Endodermal cell (in vitro differentiated cells): ENCODE measurements at regions not wholly inside any gene's neighbourhood (a gene's known extent, or its start where the extent isn't known, plus 50 kb on each side); places are given as distances from the start of the nearest gene placed in this dataset.

Experiments
- DNase-seq: peaks from one replicate; pipeline ENCODE4 v3.0.0-alpha.2; 2017
- H3K27ac ChIP-seq: 2 replicates; pipeline ENCODE4 v1.5.1; 2013; ENCODE audit warnings: mild to moderate bottlenecking, low read depth, low read length, moderate library complexity
- H3K27me3 ChIP-seq: 2 replicates; pipeline ENCODE4 v1.6.1; 2013; ENCODE audit warnings: mild to moderate bottlenecking, low read length, moderate library complexity; ENCODE audit not compliant: insufficient read depth, control insufficient read depth, poor library complexity, severe bottlenecking
- H3K36me3 ChIP-seq: 2 replicates; pipeline ENCODE4 v1.7.0; 2013; ENCODE audit warnings: mild to moderate bottlenecking, low read length, moderate library complexity; ENCODE audit not compliant: control insufficient read depth, insufficient read depth
- H3K4me1 ChIP-seq: one replicate; pipeline ENCODE4 v1.7.0; 2013; ENCODE audit warnings: low read length; ENCODE audit not compliant: control insufficient read depth, insufficient read depth
- H3K4me3 ChIP-seq: 2 replicates; pipeline ENCODE4 v1.5.1; 2013; ENCODE audit warnings: mild to moderate bottlenecking, low read length, moderate library complexity
- H3K9ac ChIP-seq: 2 replicates; pipeline ENCODE4 v1.6.1; 2013; ENCODE audit warnings: mild to moderate bottlenecking, low read length, moderate library complexity; ENCODE audit not compliant: poor library complexity, severe bottlenecking; ENCODE audit errors: extremely low read depth
- H3K9me3 ChIP-seq: 2 replicates; pipeline ENCODE4 v1.6.1; 2013; ENCODE audit warnings: mild to moderate bottlenecking, low read length, moderate library complexity; ENCODE audit not compliant: control insufficient read depth
- H3K27ac Mint-ChIP-seq: 2 replicates; pipeline ENCODE4 v1.8.0; 2020; ENCODE audit warnings: mixed read lengths
- H3K27me3 Mint-ChIP-seq: 2 replicates; pipeline ENCODE4 v1.8.0; 2021; ENCODE audit warnings: mild to moderate bottlenecking, mixed read lengths; ENCODE audit not compliant: insufficient read depth
- H3K36me3 Mint-ChIP-seq: 2 replicates; pipeline ENCODE4 v1.8.0; 2020; ENCODE audit warnings: low read depth, mixed read lengths
- H3K4me1 Mint-ChIP-seq: 2 replicates; pipeline ENCODE4 v1.8.0; 2020; ENCODE audit warnings: mixed read lengths
- H3K4me3 Mint-ChIP-seq: 2 replicates; pipeline ENCODE4 v1.8.0; 2020; ENCODE audit warnings: mild to moderate bottlenecking, moderate library complexity, mixed read lengths
- H3K9me3 Mint-ChIP-seq: 2 replicates; pipeline ENCODE4 v1.8.0; 2020; ENCODE audit warnings: mild to moderate bottlenecking, mixed read lengths
- WGBS, 2 experiments: methylation state at CpG; one replicate each; pipeline versions ENCODE4 v1.1.5 to v1.1.7; 2013; ENCODE audit warnings: missing lambda C conversion rate in 2 of 2, mixed read lengths in 1 of 2; ENCODE audit not compliant: insufficient coverage in 1 of 2, insufficient read length in 1 of 2; 5-methylcytosine and 5-hydroxymethylcytosine counted together
- TF ChIP-seq, protein P1 (sequence below): fragments of 200-600 bp; sonication (generic); conservative IDR thresholded peaks from 2 replicates; pipeline ENCODE4 v1.5.0; 2021; ENCODE audit warnings: antibody characterized with exemption, mild to moderate bottlenecking

GRCh38 chr13:80865329-80865728 is 524.4 kb upstream of the SPRY2 start:
- H3K36me3 ChIP-seq: no peaks in the 10 kb centered on the region
- H3K9me3 ChIP-seq: no peaks in the 10 kb centered on the region
- no peak for DNase-seq
- H3K9me3 Mint-ChIP-seq: peaks cover 3% of the 10 kb centered on the region
- no peak overlapping the region for H3K4me3 Mint-ChIP-seq
- H3K4me1 Mint-ChIP-seq: no peaks in the 10 kb centered on the region
- H3K36me3 Mint-ChIP-seq: no peaks in the 10 kb centered on the region
- H3K27me3 ChIP-seq: no peaks in the 10 kb centered on the region
- H3K4me3 ChIP-seq: no peak overlapping the region
- no CpG with 5 or more reads among the region's 1 CpG for WGBS, 2 experiments
- TF ChIP-seq, protein P1, sequence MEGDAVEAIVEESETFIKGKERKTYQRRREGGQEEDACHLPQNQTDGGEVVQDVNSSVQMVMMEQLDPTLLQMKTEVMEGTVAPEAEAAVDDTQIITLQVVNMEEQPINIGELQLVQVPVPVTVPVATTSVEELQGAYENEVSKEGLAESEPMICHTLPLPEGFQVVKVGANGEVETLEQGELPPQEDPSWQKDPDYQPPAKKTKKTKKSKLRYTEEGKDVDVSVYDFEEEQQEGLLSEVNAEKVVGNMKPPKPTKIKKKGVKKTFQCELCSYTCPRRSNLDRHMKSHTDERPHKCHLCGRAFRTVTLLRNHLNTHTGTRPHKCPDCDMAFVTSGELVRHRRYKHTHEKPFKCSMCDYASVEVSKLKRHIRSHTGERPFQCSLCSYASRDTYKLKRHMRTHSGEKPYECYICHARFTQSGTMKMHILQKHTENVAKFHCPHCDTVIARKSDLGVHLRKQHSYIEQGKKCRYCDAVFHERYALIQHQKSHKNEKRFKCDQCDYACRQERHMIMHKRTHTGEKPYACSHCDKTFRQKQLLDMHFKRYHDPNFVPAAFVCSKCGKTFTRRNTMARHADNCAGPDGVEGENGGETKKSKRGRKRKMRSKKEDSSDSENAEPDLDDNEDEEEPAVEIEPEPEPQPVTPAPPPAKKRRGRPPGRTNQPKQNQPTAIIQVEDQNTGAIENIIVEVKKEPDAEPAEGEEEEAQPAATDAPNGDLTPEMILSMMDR: no peak
- H3K4me1 ChIP-seq: no peaks in the 10 kb centered on the region
- no peaks in the 10 kb centered on the region for H3K27me3 Mint-ChIP-seq
- no peak overlapping the region for H3K27ac ChIP-seq
- no peak overlapping the region for H3K27ac Mint-ChIP-seq
- H3K9ac ChIP-seq: no peak overlapping the region

DNA sequence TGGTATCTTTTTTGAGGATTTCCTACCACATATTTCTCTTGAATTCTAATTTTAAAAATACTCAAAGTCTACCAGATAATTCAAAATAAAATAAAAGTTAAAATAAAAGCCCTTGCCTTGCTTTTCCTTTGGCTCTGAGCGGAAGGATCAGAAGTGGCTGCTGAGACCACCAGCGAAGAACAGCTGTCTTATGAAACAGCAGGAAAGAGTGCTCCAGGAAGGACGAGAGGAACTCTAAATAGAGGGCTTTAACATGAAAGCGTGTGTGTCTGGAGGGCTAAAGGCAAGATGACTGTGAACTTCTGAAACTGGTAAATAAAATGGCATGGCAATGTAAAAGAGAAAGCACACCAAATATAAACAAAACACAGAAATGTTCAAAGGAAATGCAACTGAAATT is 521.5 kb upstream of the SPRY2 start:
- TF ChIP-seq, protein P1: no peak
- Histone ChIP-seq H3K4me1 (no peaks in the 10 kb centered on the region), H3K36me3 (no peaks in the 10 kb centered on the region), H3K9me3 (no peaks in the 10 kb centered on the region), H3K9ac (no peak overlapping the region), H3K27me3 (no peaks in the 10 kb centered on the region), H3K27ac (no peak overlapping the region), H3K4me3 (no peak overlapping the region)
- DNase-seq: no peak
- Mint-ChIP-seq H3K4me3 (no peak overlapping the region), H3K27me3 (no peaks in the 10 kb centered on the region), H3K36me3 (no peaks in the 10 kb centered on the region), H3K9me3 (peaks cover 3% of the 10 kb centered on the region), H3K4me1 (peaks cover 7% of the 10 kb centered on the region), H3K27ac (no peak overlapping the region)
- 79% methylated on average over 4 of the region's 4 CpGs; no CpG with 5 or more reads in 1 of the 2 experiments for WGBS, 2 experiments

GRCh38 chr13:80860845-80861244 is 519.9 kb upstream of the SPRY2 start:
- Mint-ChIP-seq H3K4me3 (no peak overlapping the region), H3K27me3 (no peaks in the 10 kb centered on the region), H3K9me3 (peaks cover 3% of the 10 kb centered on the region), H3K27ac (no peak overlapping the region), H3K36me3 (no peaks in the 10 kb centered on the region), H3K4me1 (peaks cover 7% of the 10 kb centered on the region)
- H3K36me3 ChIP-seq: no peaks in the 10 kb centered on the region
- H3K9ac ChIP-seq: no peak overlapping the region
- H3K27me3 ChIP-seq: no peaks in the 10 kb centered on the region
- WGBS, 2 experiments: 88 to 89% methylated on average over 1 to 2 of the region's 2 CpGs
- no peak overlapping the region for H3K27ac ChIP-seq
- H3K4me3 ChIP-seq: no peak overlapping the region
- H3K9me3 ChIP-seq: no peaks in the 10 kb centered on the region
- no peaks in the 10 kb centered on the region for H3K4me1 ChIP-seq
- TF ChIP-seq, protein P1: no peak
- DNase-seq: no peak
